IMR-90 (cell line): ENCODE measurements at regions not wholly inside any gene's neighbourhood (a gene's known extent, or its start where the extent isn't known, plus 50 kb on each side); places are given as distances from the start of the nearest gene placed in this dataset.

Experiments
- ATAC-seq: fragments of 200-7000 bp; cut with Tn5 transposase; 2 replicates; pipeline ENCODE4 v1.9.1; 2020; ENCODE audit warnings: low read depth, mild to moderate bottlenecking, moderate library complexity
- BruUV-seq: library from RNA; stranded (reverse); fragments of 400-500 nt; replicated peaks from 2 replicates; lab custom pipeline; 2021; lab: Mats Ljungman, UMichigan
- CTCF ChIA-PET: fragments of 300-600 bp; formaldehyde crosslinking; extraction: SDS; loops from one replicate; lab custom pipeline; 2021; ENCODE audit warnings: antibody characterized with exemption; lab: Yijun Ruan, JAX
- POLR2A ChIA-PET: fragments of 300-600 bp; sonication (Branson Sonifier 250); formaldehyde crosslinking; loops from one replicate; lab custom pipeline; 2022; ENCODE audit warnings: antibody characterized with exemption; ENCODE audit not compliant: unreplicated experiment; lab: Charles Lee
- DNase-seq: peaks from one replicate; pipeline ENCODE4 v3.0.0; 2013
- H2AFZ ChIP-seq: replicated peaks from 2 replicates; pipeline ENCODE3; 2013; ENCODE audit warnings: low read length, mild to moderate bottlenecking; ENCODE audit not compliant: poor library complexity
- H2AK5ac ChIP-seq: 2 replicates; pipeline ENCODE4 v1.6.1; 2013; ENCODE audit warnings: low read depth, low read length, inconsistent platforms
- H2AK9ac ChIP-seq: replicated peaks from 2 replicates; pipeline ENCODE3; 2013; ENCODE audit warnings: mild to moderate bottlenecking, low read depth, low read length, moderate library complexity; ENCODE audit not compliant: poor library complexity
- H2BK120ac ChIP-seq: 2 replicates; pipeline ENCODE4 v1.6.1; 2013; ENCODE audit warnings: low read depth, low read length, inconsistent platforms
- H2BK15ac ChIP-seq: 3 replicates; pipeline ENCODE4 v1.6.1; 2013; ENCODE audit warnings: low read depth, low read length, inconsistent platforms
- H2BK20ac ChIP-seq: 2 replicates; pipeline ENCODE4 v1.6.1; 2013; ENCODE audit warnings: low read depth, mild to moderate bottlenecking, inconsistent platforms, low read length, moderate library complexity
- H2BK5ac ChIP-seq: 2 replicates; pipeline ENCODE4 v1.6.1; 2013; ENCODE audit warnings: mild to moderate bottlenecking, low read depth, low read length, inconsistent platforms; ENCODE audit not compliant: poor library complexity, severe bottlenecking
- H3K14ac ChIP-seq: replicated peaks from 2 replicates; pipeline ENCODE4 v1.6.1; 2013; ENCODE audit warnings: low read depth, low read length, inconsistent platforms
- H3K18ac ChIP-seq: 2 replicates; pipeline ENCODE4 v1.6.1; 2013; ENCODE audit warnings: low read depth, low read length, control low read depth
- H3K23ac ChIP-seq: 2 replicates; pipeline ENCODE4 v1.6.1; 2013; ENCODE audit warnings: low read depth, low read length, inconsistent platforms
- H3K27ac ChIP-seq: 2 replicates; pipeline ENCODE4 v1.5.1; 2013; ENCODE audit warnings: mild to moderate bottlenecking, control low read depth, low read length; ENCODE audit not compliant: insufficient read depth
- H3K27me3 ChIP-seq: 2 replicates; pipeline ENCODE4 v1.6.1; 2013; ENCODE audit warnings: low read length; ENCODE audit not compliant: control insufficient read depth, insufficient read depth
- H3K36me3 ChIP-seq: 2 replicates; pipeline ENCODE4 v1.6.1; 2013; ENCODE audit warnings: low read length, mixed read lengths; ENCODE audit not compliant: control insufficient read depth, insufficient read depth
- H3K4ac ChIP-seq: 2 replicates; pipeline ENCODE4 v1.6.1; 2013; ENCODE audit warnings: low read depth, low read length, inconsistent platforms
- H3K4me1 ChIP-seq: 2 replicates; pipeline ENCODE4 v1.6.1; 2013; ENCODE audit warnings: low read length, mixed read lengths; ENCODE audit not compliant: control insufficient read depth, insufficient read depth
- H3K4me2 ChIP-seq: 2 replicates; pipeline ENCODE4 v1.6.1; 2013; ENCODE audit warnings: low read depth, mild to moderate bottlenecking, control low read depth, low read length, moderate library complexity
- H3K4me3 ChIP-seq: 2 replicates; pipeline ENCODE4 v1.5.1; 2013; ENCODE audit warnings: low read depth, mild to moderate bottlenecking, control low read depth, low read length, moderate library complexity; ENCODE audit not compliant: insufficient read depth
- H3K56ac ChIP-seq: 2 replicates; pipeline ENCODE4 v1.6.1; 2013; ENCODE audit warnings: low read length, inconsistent platforms; ENCODE audit not compliant: insufficient read depth; ENCODE audit errors: extremely low read depth
- H3K79me1 ChIP-seq, 2 experiments: 2 replicates each; pipeline ENCODE4 v1.6.1; 2013; ENCODE audit warnings: low read length in 2 of 2, inconsistent platforms in 1 of 2, low read depth in 1 of 2
- H3K9ac ChIP-seq: 2 replicates; pipeline ENCODE4 v1.6.1; 2013; ENCODE audit warnings: low read depth, low read length, control low read depth
- H3K9me1 ChIP-seq: 2 replicates; pipeline ENCODE4 v1.6.1; 2013; ENCODE audit warnings: low read length, inconsistent platforms; ENCODE audit not compliant: insufficient read depth
- H3K9me3 ChIP-seq: 2 replicates; pipeline ENCODE4 v1.6.1; 2013; ENCODE audit warnings: low read length; ENCODE audit not compliant: control insufficient read depth, insufficient read depth
- H4K20me1 ChIP-seq: 2 replicates; pipeline ENCODE4 v1.6.1; 2013; ENCODE audit warnings: low read length, inconsistent platforms; ENCODE audit not compliant: insufficient read depth
- H4K5ac ChIP-seq: 2 replicates; pipeline ENCODE4 v1.6.1; 2013; ENCODE audit warnings: mild to moderate bottlenecking, low read depth, low read length, control low read depth
- H4K8ac ChIP-seq, 2 experiments: 2 replicates each; pipeline ENCODE4 v1.6.1; 2013; ENCODE audit warnings: low read depth in 2 of 2, low read length in 2 of 2, control low read depth in 1 of 2, inconsistent platforms in 1 of 2
- H4K91ac ChIP-seq: 2 replicates; pipeline ENCODE4 v1.6.1; 2013; ENCODE audit warnings: low read depth, low read length, inconsistent platforms; ENCODE audit not compliant: insufficient read depth
- CHD1 ChIP-seq: IDR thresholded peaks from 2 replicates; pipeline ENCODE4 v1.6.1; 2012; ENCODE audit warnings: low read depth, low read length, improper control_type of control experiment
- MAZ ChIP-seq: IDR thresholded peaks from 2 replicates; pipeline ENCODE4 v1.6.1; 2012; ENCODE audit warnings: low read depth, mild to moderate bottlenecking, low read length, improper control_type of control experiment, moderate library complexity, borderline replicate concordance
- POLR2A ChIP-seq: IDR thresholded peaks from 2 replicates; pipeline ENCODE4 v1.6.1; 2012; ENCODE audit warnings: mild to moderate bottlenecking, low read depth, low read length
- RAD21 ChIP-seq: IDR thresholded peaks from 2 replicates; pipeline ENCODE4 v1.6.1; 2012; ENCODE audit warnings: low read length, improper control_type of control experiment
- RFX5 ChIP-seq: IDR thresholded peaks from 2 replicates; pipeline ENCODE4 v1.8.0; 2012; ENCODE audit warnings: low read depth, mild to moderate bottlenecking, low read length, moderate library complexity
- WGBS, 2 experiments: methylation state at CpG; one replicate each; pipeline versions ENCODE4 v1.1.5 to v1.1.7; 2013; ENCODE audit warnings: missing lambda C conversion rate in 2 of 2; ENCODE audit not compliant: insufficient read length in 1 of 2; ENCODE audit errors: extremely low coverage in 2 of 2; 5-methylcytosine and 5-hydroxymethylcytosine counted together
- dilution Hi-C: fragments of 300-500 bp; cut with HindIII; formaldehyde crosslinking; loops from one replicate; pipeline ENCODE4 v1.14.3; 2018; ENCODE audit warnings: low sequenced_read_pairs; ENCODE audit not compliant: unreplicated experiment
- in situ Hi-C: fragments of 300-500 bp; cut with MboI; formaldehyde crosslinking; loops from 3 replicates; pipeline ENCODE4 v1.14.3; 2019; ENCODE audit warnings: low sequenced_read_pairs, inconsistent platforms, mixed read lengths
- intact Hi-C: fragments of 100-400 bp; cut with micrococcal nuclease; formaldehyde crosslinking; loops from 2 replicates; pipeline ENCODE4 v1.10.0; 2022

DNA sequence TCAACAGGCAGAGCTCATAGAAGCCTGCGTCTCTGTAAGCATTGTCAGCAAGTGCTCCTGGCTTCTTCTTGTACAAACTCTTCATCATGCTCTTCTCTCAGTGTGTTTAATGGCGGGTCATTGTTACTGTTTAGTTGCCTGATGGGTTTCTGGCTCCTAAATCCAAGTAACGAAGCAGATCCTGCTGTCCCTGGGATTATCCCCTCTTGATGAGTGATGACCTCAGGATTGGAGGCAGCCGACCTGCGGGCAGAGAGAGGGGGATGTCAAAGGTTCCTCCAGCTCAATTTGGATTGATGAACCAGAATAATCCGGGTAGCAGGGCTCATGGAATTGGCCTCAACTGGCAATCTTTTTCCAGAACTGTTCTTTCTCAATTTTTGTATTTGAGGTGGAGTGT is 66.1 kb upstream of the BARHL2 start:
- 33% methylated on average over 1 of the region's 6 CpGs; no CpG with 5 or more reads in 1 of the 2 experiments for WGBS, 2 experiments
- CTCF ChIA-PET = no interaction called here

More for the DNA sequence above, 66.1 kb upstream of the BARHL2 start:
- BruUV-seq = no TSS peak
- no peaks in the 10 kb centered on the region for H4K20me1 ChIP-seq
- no peak overlapping the region for H3K4me2 ChIP-seq
- H3K4me1 ChIP-seq = no peaks in the 10 kb centered on the region
- no peaks in the 10 kb centered on the region for H3K36me3 ChIP-seq
- no peak overlapping the region for H3K14ac ChIP-seq
- H3K4me3 ChIP-seq = no peak overlapping the region
- no peak overlapping the region for H4K8ac ChIP-seq
- H2BK15ac ChIP-seq = no peak overlapping the region
- no peak overlapping the region for H3K56ac ChIP-seq
- no peak overlapping the region for H4K91ac ChIP-seq
- no peak overlapping the region for H2BK120ac ChIP-seq
- H3K9ac ChIP-seq = no peak overlapping the region
- no peak overlapping the region for H2BK20ac ChIP-seq
- no peak for TF ChIP-seq RAD21
- no peak for TF ChIP-seq POLR2A
- TF ChIP-seq RFX5 = no peak
- TF ChIP-seq MAZ = no peak
- TF ChIP-seq CHD1 = no peak
- H3K23ac ChIP-seq = no peak overlapping the region
- H2AFZ ChIP-seq = no peak overlapping the region
- ATAC-seq = no peak
- no peak overlapping the region for H4K5ac ChIP-seq
- H3K18ac ChIP-seq = no peak overlapping the region
- POLR2A ChIA-PET = no interaction called here
- H3K4ac ChIP-seq = no peak overlapping the region
- no peaks in the 10 kb centered on the region for H3K27me3 ChIP-seq
- no peak for DNase-seq
- dilution Hi-C loops (no loop called here), in situ Hi-C loops (no loop called here), intact Hi-C loops (no loop called here)
- H2AK9ac ChIP-seq = no peak overlapping the region
- H3K9me1 ChIP-seq = no peaks in the 10 kb centered on the region
- H3K9me3 ChIP-seq = no peaks in the 10 kb centered on the region
- H2AK5ac ChIP-seq = no peak overlapping the region
- no peak overlapping the region for H2BK5ac ChIP-seq
- no peak overlapping the region for H3K27ac ChIP-seq
- no peaks in the 10 kb centered on the region for H3K79me1 ChIP-seq
